ENCODE measurements at regions not wholly inside any gene's neighbourhood (a gene's known extent, or its start where the extent isn't known, plus 50 kb on each side); places are given as distances from the start of the nearest gene placed in this dataset.

GRCh38 chr7:81549484-81550016 lies 220.3 kb downstream of the HGF start (continued):
- TF ChIP-seq, protein P1, sequence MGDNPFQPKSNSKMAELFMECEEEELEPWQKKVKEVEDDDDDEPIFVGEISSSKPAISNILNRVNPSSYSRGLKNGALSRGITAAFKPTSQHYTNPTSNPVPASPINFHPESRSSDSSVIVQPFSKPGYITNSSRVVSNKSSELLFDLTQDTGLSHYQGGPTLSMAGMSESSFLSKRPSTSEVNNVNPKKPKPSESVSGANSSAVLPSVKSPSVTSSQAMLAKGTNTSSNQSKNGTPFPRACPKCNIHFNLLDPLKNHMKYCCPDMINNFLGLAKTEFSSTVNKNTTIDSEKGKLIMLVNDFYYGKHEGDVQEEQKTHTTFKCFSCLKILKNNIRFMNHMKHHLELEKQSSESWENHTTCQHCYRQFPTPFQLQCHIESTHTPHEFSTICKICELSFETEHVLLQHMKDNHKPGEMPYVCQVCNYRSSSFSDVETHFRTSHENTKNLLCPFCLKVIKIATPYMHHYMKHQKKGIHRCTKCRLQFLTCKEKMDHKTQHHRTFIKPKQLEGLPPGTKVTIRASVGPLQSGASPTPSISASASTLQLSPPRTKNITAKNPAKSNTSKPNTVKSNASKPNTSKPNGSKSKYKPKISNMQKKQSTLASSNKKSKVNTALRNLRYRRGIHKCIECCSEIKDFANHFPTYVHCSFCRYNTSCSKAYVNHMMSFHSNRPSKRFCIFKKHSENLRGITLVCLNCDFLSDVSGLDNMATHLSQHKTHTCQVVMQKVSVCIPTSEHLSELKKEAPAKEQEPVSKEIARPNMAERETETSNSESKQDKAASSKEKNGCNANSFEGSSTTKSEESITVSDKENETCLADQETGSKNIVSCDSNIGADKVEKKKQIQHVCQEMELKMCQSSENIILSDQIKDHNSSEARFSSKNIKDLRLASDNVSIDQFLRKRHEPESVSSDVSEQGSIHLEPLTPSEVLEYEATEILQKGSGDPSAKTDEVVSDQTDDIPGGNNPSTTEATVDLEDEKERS (tag by site-specific recombination; IDR thresholded peaks at IDR 0.05) = no peak
- no peak for TF ChIP-seq ZNF791 (tag by site-specific recombination; IDR thresholded peaks at IDR 0.05)

GRCh38 chr7:81534996-81535395 lies 234.9 kb downstream of the HGF start:
- TF ChIP-seq ZFP69B (tag by site-specific recombination; IDR thresholded peaks at IDR 0.05) (no peak), ZNF133 (tag by site-specific recombination; IDR thresholded peaks at IDR 0.05) (peak; percentile 65; the same call in 1 of the 2 replicates)
- ChIA-PET CTCF (no interaction called here), POLR2A (no interaction called here)
- Histone ChIP-seq H3K4me1 (ENCODE audit: control insufficient read depth, insufficient read depth, low read length) (no peaks in the 10 kb centered on the region), H3K4me3 (ENCODE audit: low read depth, low read length) (no peak overlapping the region), H3K36me3 (ENCODE audit: control insufficient read depth in 2 of 2, insufficient read depth in 1 of 2, low read length in 2 of 2) (no peaks in the 10 kb centered on the region), H3K9me3 (ENCODE audit: control insufficient read depth, insufficient read depth, low read depth, low read length) (no peaks in the 10 kb centered on the region), H3K27ac (ENCODE audit: extremely low read depth, low read depth, low read length) (no peak overlapping the region)

DNA sequence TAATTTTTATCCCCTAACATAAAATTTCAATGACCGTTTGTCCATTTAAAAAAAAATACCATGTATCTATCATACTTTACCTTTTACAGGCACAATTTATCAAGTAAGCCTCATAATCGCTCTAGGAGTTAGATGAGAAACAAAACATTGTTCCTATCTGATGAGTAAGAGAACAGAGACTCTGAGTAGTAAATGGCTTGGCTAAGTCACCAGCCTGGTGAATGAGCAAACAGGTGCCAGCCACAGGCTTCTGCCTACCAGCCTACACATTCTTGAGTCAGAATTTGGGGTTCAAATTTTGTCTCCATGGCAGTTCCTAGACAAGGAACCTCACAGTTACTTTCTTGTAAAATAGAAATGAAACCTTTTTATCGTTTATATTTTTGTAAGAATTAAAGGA lies 235.4 kb downstream of the HGF start:
- no peak overlapping the region for H3K27ac ChIP-seq (ENCODE audit: extremely low read depth, low read depth, low read length)
- ChIA-PET CTCF (no interaction called here), POLR2A (no interaction called here)
- TF ChIP-seq ZNF785 (tag by site-specific recombination; IDR thresholded peaks at IDR 0.05) (no peak), ZNF114 (tag by site-specific recombination; IDR thresholded peaks at IDR 0.05) (no peak), ZEB2 (tag by site-specific recombination; IDR thresholded peaks at IDR 0.05) (no peak), ZNF654 (tag by site-specific recombination; IDR thresholded peaks at IDR 0.05; ENCODE audit: low read depth) (no peak), ZFP37 (tag by site-specific recombination; IDR thresholded peaks at IDR 0.05) (no peak), ZNF354C (tag by site-specific recombination; IDR thresholded peaks at IDR 0.05; ENCODE audit: borderline replicate concordance, low read depth) (no peak), ZNF214 (tag by site-specific recombination; IDR thresholded peaks at IDR 0.05; ENCODE audit: borderline replicate concordance) (no peak), ZNF501 (tag by site-specific recombination; IDR thresholded peaks at IDR 0.05) (no peak), ZNF169 (tag by site-specific recombination; IDR thresholded peaks at IDR 0.05) (no peak), GLI2 (tag by site-specific recombination; IDR thresholded peaks at IDR 0.05; ENCODE audit: borderline replicate concordance, low read depth) (no peak)
- TF ChIP-seq, protein P2, sequence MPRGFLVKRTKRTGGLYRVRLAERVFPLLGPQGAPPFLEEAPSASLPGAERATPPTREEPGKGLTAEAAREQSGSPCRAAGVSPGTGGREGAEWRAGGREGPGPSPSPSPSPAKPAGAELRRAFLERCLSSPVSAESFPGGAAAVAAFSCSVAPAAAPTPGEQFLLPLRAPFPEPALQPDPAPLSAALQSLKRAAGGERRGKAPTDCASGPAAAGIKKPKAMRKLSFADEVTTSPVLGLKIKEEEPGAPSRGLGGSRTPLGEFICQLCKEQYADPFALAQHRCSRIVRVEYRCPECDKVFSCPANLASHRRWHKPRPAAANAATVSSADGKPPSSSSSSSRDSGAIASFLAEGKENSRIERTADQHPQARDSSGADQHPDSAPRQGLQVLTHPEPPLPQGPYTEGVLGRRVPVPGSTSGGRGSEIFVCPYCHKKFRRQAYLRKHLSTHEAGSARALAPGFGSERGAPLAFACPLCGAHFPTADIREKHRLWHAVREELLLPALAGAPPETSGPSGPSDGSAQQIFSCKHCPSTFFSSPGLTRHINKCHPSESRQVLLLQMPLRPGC (tag by site-specific recombination; IDR thresholded peaks at IDR 0.05) = no peak
- H3K36me3 ChIP-seq (ENCODE audit: control insufficient read depth in 2 of 2, insufficient read depth in 1 of 2, low read length in 2 of 2) = no peaks in the 10 kb centered on the region
- no peak overlapping the region for H3K4me3 ChIP-seq (ENCODE audit: low read depth, low read length)
- no peaks in the 10 kb centered on the region for H3K9me3 ChIP-seq (ENCODE audit: control insufficient read depth, insufficient read depth, low read depth, low read length)
- H3K4me1 ChIP-seq (ENCODE audit: control insufficient read depth, insufficient read depth, low read length) = no peaks in the 10 kb centered on the region

DNA sequence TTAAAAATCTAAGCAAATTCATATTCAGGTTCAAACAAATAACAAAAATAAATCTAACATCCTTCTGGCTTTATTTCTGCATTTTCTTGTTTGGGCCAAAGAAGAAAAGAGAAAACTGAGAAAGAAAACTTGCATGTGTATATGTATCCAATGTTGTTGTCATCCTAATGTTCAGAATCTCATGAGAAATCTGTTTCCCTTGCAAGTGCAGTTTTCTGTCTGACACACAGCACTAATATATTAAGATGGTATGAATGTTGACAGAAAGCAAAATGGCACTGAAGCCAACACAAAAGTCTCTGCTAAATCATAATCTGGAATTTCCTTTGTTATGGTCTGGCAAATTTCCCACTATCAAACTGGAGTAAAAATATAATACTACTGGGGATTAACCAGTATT lies 235.9 kb downstream of the HGF start:
- H3K4me3 ChIP-seq (ENCODE audit: low read depth, low read length) = no peak overlapping the region
- no peaks in the 10 kb centered on the region for H3K36me3 ChIP-seq (ENCODE audit: control insufficient read depth in 2 of 2, insufficient read depth in 1 of 2, low read length in 2 of 2)
- H3K4me1 ChIP-seq (ENCODE audit: control insufficient read depth, insufficient read depth, low read length) = no peaks in the 10 kb centered on the region
- TF ChIP-seq GLI2 (tag by site-specific recombination; IDR thresholded peaks at IDR 0.05; ENCODE audit: borderline replicate concordance, low read depth) (no peak), ZFP69B (tag by site-specific recombination; IDR thresholded peaks at IDR 0.05) (no peak)
- H3K27ac ChIP-seq (ENCODE audit: extremely low read depth, low read depth, low read length) = no peak overlapping the region
- H3K9me3 ChIP-seq (ENCODE audit: control insufficient read depth, insufficient read depth, low read depth, low read length) = no peaks in the 10 kb centered on the region
- CTCF ChIA-PET = no interaction called here
- POLR2A ChIA-PET = no interaction called here
